ENCODE measurements at regions not wholly inside any gene's neighbourhood (a gene's known extent, or its start where the extent isn't known, plus 50 kb on each side); places are given as distances from the start of the nearest gene placed in this dataset.

DNA sequence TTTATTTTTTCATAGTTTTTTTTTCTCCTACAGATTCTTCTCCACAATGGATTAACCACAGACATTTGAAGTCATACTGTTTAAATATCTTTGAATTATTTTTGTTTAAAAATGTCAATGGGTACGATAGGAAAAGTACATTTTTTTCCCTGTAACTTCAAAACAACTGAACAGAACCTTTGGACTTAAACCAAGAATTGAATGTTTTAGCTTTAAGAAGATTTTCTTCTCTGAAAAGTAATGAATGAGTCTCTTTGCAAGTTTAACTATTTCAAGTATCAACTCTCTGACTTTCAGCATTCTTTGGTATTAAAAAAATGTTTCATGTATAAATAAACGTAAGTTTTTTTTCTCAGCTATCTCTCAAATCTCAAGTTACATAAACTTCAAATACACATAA lies 364.3 kb downstream of the FBXO8 start:
- no peak for DNase-seq

DNA sequence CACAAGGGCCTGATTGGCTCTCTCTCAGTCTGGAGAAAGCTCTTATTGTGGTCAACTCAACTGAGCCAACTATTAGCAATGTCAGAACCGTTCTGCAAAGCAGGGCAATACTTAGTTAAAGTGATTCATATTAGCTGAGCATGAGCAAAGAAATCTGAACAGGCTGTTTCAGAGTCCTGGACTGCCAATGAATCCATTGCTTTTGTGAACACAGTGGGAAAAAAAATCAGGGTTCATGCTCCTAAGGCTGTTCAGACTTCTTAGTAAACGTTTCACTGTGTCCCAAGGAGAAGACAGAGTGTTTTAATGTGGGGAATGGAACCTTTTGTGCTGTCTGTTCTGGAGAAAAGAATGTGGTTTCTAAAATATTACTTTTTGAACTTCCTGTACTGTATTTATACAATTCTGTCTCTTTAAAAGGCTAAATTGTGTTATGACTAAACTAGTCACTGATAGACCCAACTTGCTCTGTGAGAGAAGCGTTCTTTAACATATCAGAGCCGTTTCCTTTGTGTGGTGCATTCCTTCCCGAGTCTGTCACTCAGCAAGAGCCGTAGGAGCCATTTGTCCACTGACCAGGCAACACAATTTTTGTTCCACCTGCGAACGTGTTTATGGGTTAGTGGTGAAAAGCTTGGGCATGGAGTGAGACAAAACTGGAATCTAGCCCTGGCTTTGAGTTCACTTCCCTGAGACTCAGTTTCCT lies 366.1 kb downstream of the FBXO8 start:
- no peak for DNase-seq

DNA sequence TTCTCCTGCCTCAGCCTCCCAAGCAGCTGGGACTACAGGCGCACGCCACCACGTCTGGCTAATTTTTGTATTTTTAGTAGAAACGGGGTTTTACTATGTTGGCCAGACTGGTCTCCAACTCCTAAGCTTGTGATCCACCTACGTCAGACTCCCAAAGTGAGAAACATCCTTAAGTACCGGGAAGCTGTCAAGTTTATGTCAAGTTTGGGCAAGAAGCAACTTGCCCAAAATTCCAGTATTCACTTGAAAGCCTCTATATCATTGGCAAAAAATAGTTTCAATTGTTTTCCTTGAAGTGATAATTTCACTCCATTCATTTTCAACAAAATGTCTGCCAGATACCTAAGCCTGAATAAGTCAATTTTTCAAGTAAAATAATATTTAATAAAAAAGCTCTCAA lies 370.0 kb downstream of the FBXO8 start:
- DNase-seq: no peak

DNA sequence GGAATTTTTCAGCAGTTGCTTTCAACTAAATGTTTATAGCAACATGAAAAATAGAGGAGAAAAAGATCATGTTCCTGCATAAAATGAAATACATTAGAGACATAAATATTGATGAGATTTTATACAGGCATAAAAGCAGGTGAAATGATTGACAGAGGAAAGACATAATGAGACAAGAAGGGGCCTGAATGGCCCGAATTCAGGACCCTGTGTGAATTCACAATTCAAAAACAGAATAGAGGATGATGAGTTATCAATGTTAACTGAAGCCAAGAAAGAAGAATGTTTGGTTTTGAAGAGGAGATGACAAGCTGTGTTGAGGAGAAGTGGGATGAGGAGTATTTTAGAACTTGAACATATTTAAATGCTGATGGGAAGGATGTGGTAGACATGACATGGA lies 371.1 kb downstream of the FBXO8 start:
- no peak for DNase-seq

DNA sequence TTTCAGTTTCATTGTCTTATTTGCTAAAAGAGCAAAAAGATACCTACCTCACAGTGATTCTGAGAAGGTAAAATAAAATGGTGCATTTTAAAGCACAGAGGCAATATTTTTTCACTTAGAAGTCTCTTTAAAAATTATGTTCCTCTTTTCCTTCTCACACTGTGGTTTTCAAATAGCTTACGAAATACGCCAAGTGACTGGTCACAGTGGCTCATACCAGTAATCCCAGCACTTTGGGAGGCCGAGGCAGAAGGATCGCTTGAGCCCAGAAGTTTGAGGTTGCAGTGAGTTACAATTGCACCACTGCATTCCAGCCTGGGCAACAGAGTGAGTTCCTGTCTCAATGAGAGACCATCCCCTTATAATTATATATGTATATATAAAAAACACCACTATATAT lies 372.6 kb downstream of the FBXO8 start:
- peak; percentile 52 for DNase-seq

DNA sequence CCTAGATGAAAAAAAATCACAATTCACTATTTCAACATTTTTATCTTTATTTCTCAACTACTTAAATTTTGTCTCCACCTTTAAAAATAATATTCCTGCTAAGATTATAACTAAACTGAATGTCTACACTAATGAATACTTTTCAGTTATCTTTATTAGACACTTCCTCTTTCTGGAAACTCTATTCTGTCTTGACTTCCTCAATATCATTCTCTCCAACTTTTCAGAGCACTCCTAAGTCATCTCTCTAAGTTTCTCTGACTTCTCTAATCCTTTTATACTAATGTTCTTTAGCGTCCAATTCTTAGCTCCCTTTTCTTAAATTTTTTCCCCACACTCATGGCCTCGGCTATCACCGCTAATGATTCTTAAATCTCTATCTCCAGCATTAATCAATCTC lies 374.2 kb downstream of the FBXO8 start:
- DNase-seq: peak; percentile 38

DNA sequence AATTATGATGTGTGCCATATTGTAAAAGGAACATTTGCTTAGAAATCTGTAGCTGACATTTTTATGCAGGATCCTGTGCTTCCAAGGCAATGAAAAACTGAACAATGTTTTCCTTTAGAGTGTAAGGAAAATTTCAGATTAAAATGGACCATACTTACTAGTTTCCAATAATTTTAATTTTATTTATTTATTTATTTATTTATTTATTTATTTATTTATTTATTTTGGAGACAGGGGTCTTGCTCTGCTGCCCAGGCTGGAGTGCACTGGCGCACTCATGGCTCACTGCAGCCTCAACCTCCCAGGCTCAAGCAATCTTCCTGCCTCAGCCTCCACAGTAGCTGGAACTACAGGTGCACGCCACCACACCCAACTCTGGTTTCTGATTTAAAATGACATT lies 369.8 kb upstream of the HAND2 start:
- no peak for DNase-seq

DNA sequence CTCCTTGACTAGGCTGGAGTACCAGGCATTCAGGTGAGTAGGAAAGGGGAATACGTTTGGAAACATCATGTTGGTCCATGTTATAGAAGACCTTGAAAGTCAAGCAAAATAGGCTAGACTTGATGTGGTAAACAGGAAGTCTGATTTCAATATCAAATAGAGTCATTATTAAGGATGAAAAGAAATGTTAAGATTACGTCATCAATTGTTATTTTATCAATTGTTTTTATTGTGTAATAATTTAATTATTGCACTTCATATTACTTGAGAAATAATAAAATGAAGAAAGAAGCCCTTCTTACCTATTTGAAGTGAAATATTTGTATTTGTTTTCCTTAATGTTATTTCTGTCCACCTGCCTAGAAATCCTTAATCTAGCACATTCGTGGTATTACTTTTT lies 361.0 kb upstream of the HAND2 start:
- no peak for DNase-seq

DNA sequence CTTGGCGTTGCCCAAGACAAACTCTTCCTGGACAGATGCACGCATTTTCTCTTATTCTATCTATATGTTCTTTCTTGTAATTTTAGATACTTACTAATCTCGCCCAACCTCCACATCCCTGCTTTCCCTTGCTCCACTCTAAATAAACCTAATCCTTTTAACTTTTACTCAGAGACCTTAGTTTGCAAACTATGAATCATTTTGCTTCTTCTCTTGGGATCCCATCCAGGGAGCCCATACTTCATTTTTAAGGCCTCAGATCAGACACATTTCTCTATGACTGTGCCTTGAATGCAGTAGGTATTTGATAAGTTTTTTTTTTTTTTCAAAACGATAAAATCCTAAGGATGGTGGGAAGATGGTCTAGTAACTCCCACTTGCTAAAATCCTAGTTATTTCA lies 353.8 kb upstream of the HAND2 start:
- no peak for DNase-seq

DNA sequence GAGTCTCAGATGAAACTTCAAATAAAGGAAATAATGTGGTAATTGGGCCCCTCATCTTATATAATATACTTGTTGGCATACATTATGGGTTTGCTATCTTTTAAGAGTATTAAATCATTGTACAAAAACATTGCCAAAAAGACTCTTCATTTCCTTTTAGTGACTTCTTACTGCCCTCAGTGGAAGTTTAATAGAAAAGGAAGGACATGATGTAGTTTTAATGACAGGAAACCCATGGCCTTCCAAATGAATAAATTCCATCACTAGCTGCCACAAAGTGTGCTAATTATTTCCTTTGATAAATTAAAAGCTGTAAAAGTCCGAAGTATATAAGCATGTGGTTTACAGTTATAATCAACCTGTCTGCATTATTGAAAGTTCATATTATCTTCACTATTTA lies 350.9 kb upstream of the HAND2 start:
- no peak for DNase-seq

DNA sequence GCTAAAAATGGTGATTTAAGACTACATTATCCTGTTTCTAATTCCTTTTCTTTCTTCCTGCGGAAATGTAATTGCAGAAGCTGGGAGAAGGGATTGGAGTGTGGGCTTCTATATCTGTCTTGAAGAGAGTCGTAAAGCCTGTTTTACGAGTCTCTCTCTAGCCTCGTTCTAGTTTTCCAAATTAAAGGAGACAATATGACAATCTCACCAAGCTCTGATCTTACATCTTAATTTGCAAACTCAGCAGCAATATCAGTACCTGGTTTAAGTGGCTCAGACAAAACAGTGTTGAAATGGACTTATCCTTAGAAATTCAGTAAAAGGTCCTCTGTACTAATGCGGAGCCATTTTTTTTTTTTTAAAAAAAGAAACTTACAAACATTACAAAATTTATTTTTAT lies 349.5 kb upstream of the HAND2 start:
- no peak for DNase-seq

DNA sequence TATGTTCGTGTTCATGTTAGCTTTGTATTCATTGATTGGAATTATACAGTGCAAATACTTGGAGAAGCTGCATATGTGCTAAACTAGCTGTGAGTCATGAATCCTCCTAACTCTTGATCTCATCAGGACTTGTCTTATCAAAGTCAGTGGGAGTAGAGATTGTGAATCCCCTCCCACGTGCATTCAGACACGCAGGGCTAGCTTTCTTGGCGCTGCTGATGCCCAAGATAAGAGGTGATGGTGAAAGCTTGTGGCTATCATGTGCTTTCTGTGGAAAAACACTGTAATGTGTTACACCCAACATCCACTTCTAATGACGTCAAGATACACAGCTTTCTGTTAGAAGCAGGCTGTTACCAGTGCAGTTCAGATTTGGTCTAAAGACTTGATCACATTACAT lies 348.7 kb upstream of the HAND2 start:
- DNase-seq: peak; percentile 69

DNA sequence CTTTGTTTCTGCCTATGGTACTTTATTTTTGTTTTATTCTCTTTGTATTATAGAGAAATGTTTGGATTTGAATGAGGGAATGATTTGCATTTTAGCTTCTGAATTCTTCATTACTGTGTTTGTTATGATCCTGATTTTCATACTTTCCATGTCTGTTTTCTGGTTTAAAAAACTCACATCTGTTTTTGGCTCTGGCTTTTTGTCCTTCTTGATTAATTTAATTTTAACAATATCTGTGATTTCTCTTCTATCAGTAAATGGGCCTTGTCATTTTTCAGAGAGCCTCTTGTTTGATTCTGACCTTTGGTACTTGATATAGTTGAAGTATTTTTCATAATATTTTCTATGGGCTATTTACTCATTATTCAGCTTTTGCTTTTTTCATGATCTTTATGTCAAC lies 341.6 kb upstream of the HAND2 start:
- no peak for DNase-seq

DNA sequence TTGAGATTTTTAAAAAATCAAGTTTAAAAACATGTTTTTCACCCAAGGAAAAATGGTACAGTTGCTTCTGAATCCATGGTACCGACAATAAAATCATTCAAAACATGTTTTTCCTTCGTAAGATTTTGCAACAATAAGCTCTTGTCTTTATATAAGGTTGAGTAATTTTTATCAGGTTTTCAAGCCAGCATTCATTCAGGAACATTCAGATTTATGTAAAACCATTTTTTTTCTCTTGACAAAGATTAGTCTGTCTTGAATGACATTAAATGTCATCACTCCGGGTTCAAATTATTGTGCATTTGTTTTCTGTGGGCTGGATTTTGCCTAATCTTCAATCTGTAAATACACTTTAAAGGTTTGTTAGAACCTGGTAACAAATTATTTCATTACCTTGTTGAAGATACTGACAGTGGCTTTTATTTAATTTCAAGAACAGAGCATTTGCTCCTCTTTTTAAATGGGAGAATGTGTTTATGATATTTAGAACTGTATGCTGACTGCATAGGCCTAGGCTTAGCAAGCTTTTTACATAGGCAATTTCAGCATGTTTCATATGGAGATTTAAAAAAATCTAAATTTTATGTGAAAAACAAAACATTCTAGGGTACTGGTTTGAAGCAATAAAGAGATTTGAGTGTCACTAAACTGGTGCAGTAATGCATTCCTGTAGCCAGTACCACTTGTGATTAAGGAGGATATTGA lies 336.4 kb upstream of the HAND2 start:
- no peak for DNase-seq

DNA sequence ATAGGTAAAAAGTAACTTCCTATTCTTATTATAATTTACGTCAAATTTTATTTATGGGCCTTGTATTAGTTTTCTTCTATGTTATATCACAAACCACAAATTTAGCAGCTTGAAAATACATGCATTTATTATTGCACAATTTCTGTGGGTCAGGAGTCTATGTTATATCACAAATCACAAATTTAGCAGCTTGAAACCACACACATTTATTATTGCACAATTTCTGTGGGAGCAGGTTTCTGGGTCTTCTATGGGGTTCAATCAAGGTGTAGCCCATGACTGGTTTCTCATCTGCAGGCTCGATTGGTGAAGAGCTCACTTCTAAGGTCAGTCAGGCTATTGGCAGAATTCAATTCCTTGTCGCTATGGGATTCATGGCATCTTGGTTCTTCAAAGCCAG lies 332.7 kb upstream of the HAND2 start:
- DNase-seq: no peak

DNA sequence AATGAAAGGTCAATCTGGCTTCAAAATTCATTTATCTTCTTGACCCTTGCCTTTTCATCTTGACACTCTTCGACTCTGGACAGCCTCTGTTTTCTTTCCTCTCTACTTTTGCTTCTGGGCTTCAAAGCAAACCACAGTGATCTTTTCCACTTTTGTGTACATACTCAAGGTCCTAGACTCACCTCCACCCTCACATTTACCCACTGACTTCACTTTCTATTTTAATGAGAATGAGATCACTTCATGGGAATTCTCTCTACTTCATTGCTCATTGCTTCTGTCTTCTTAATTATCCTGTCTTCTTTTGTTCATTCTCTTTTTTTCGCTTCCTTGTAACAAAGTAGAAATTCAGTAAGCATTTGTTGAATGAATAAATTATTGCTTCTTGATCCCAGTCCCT lies 330.1 kb upstream of the HAND2 start:
- no peak for DNase-seq

DNA sequence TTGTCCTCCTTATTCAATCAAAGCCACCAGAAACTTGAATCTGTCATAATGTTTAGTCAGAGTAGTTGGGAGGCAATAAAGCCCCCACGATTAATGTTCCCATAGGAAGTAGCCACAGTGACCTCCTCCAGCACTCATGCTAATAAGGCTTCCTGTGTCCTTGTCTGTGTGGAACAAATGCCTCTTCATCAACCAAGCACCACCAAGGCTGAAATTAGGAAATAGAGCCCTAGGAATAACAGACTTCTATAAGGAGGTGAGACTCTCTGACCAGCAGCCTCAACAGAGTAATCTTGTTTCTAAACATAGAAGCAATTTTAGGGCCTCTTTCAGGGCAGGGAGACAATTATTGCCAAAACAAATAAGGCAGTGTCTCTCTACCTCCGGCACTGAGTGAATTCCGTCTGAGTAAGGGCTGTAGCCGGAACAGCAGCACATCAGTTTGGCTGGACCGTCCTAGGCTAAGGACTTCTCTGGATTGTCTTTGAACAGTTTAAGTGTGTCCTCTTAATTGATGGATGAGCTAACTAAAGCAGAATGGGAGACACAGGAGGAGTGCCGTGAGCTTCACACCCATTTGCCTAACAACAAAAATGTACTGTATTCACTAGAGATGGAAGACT lies 329.2 kb upstream of the HAND2 start:
- DNase-seq: no peak

DNA sequence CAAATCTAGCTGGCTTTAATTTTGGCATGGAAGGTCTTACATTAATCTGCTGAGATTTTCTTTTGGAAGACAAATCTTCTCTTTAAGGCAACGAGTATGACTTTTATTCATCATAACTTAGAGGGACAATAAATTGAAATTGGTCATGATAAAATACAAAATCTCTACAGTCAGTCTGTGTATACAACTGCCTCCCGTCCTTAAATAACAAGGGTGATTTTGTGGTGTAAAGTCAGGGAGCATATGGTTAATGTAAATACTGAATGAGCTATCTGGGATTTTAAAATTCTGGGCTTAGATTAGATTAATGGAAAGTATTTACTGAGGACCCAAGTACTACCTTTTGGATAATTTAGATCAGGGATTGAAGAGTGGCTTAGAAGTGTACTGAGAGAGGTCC lies 328.4 kb upstream of the HAND2 start:
- no peak for DNase-seq

DNA sequence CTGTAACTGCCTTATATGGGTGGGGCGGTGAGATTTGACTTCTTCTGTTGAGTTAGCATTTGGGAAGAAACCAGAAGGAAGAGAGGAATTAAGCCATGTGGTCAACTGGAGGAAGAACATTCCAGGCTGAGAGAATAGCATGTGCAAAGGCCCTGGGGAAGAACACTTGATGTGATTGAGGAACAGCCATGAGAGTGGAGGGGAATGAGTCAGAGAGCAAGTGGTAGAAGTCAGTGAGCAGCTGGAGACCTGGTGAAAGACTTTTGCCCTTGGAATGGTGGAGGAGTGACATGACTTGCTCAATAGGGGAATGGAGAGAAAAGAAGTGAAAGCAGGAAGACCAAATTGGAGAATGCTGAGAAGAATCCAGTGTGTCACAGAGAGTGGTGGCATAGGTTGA lies 327.8 kb upstream of the HAND2 start:
- DNase-seq: no peak

DNA sequence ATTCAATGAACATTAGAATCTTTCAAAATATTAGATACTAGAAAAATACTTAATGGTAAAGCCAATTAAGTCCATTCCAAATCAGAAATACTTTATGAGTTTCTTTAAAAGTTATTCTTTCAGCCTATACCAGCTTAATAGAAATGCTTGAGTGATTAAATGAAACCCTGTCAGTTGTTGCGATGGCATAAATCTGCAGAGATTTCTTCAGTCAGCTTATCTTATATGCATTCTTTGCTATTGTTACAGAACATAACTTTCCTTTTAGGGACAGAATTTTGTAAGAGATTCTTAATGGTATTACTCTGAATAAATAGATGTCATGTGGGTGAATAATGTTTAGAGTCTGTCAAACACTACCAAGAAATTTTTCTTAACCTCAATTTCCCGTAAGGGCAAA lies 325.0 kb upstream of the HAND2 start:
- no peak for DNase-seq

DNA sequence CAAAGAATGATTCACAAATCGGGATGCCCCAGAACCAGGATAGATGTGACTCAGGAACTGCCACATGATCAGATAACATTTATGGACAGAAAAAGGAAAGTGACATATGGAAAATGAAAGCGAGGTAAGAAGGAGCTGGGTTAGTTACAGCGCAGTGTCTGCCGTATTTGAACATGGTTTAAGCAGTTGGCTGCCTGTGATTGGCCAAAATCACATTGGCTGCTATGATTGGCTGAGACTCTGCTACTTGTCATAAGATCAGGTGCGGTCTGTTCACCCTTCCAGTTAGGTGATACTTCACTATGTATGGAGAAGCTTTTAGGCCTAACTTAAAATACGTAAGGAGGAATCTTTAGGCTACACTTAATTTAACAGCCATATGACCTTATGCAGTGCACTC lies 322.7 kb upstream of the HAND2 start:
- DNase-seq: no peak

DNA sequence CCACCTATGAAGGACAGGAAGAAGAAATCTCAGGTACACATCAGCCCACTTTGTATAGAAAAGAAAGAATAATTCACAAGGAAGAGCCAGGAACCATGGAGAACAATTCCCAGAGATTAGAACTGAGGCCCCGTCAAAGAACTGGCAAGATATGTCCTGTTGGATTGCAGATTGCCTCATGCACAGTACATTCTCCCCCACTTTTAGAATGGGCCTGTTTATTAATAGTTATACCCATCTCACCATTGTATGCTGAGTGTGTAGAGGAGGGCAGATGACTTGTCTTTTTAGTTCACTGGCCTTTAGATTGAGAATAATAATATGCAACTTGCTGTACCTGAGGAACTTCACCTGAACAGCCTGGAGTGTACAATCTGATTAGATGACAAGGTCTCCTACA lies 315.6 kb upstream of the HAND2 start:
- no peak for DNase-seq

DNA sequence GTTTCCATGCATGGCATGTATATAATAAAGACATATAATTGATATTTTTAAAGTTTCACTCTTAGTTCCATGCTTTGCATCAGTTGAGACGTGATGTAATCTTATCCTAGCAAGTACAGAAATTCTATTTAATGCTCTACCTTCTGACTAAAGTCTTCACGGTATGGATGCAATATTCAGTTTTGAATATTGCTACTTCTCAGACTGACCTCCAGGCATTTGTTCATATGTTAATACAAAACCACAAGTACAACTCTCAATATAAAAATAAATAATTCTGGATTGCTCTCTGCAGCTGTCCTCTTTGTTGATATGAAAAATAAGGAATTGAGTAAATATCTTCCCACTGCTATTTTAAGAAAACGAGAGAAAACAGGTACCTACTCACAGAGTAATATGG lies 309.8 kb upstream of the HAND2 start:
- DNase-seq: no peak

DNA sequence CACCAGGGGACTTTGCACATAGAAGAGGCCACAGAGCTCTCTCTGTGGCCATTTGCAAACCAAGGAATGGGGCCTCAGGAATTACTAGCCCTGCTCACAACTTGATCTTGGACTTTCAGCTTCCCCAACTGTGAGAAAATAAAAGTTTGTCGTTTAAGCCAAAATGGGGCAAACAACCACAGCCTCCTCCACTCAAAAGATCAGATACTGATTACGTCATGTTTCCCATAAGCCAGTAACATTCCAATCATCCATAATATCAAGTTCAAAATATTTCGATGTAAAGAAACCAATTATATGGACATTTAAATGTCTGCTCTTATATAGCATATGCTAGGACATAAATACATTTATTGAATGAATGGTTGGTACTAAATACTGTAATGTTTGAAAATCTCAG lies 307.5 kb upstream of the HAND2 start:
- no peak for DNase-seq

DNA sequence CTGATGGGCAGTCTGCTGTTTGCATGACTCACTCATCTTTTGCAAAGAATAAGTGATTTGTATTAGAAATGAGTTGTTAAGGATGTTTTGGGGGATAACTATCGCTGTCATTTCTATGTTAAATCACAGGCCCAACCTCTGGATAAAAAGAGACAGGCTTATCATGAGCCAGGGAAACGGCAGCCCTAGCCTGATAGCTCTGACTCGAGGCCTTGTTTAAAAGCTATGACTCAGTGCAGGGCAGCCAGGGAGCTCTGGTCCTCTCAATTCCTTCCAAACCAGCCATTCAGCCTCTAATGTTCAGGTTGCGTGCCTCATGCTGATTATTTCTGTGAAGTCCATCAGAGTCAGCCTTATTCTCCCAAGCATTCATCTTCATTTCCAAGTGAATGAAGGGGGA lies 305.9 kb upstream of the HAND2 start:
- DNase-seq: no peak
